Epidermal melanocyte (primary cell): ENCODE measurements at regions not wholly inside any gene's neighbourhood (a gene's known extent, or its start where the extent isn't known, plus 50 kb on each side); places are given as distances from the start of the nearest gene placed in this dataset.

Source experiments
- DNase-seq: peaks from one replicate; pipeline ENCODE4 v3.0.0; 2011; ENCODE audit warnings: low spot score; ENCODE audit not compliant: insufficient read length

GRCh38 chr7:15924910-15925309, 238.4 kb upstream of the MEOX2 start:
- DNase-seq, result no peak

GRCh38 chr7:15922002-15922401, 235.5 kb upstream of the MEOX2 start:
- DNase-seq, result no peak

- DNase-seq, result no peak
Measured at GRCh38 chr7:15921576-15921975, 235.1 kb upstream of the MEOX2 start.

GRCh38 chr7:15920953-15921352, 234.5 kb upstream of the MEOX2 start:
- DNase-seq, result no peak

- DNase-seq, result no peak
Measured at GRCh38 chr7:15916681-15917380, 230.3 kb upstream of the MEOX2 start.

- DNase-seq, result no peak
Measured at GRCh38 chr7:15915686-15916293, 229.3 kb upstream of the MEOX2 start.

- no peak for DNase-seq
Measured at GRCh38 chr7:15914611-15915010, 228.1 kb upstream of the MEOX2 start.

- DNase-seq, result no peak
Measured at GRCh38 chr7:15906436-15906835, 220.0 kb upstream of the MEOX2 start.

GRCh38 chr7:15905251-15906040, 219.0 kb upstream of the MEOX2 start:
- no peak for DNase-seq

- no peak for DNase-seq
Measured at GRCh38 chr7:15891151-15891881, 204.8 kb upstream of the MEOX2 start.

GRCh38 chr7:15889507-15889906, 203.0 kb upstream of the MEOX2 start:
- DNase-seq, result no peak

GRCh38 chr7:15888090-15888489, 201.6 kb upstream of the MEOX2 start:
- no peak for DNase-seq

- DNase-seq, result no peak
Measured at GRCh38 chr7:15886626-15887025, 200.1 kb upstream of the MEOX2 start.

GRCh38 chr7:15885678-15886077, 199.2 kb upstream of the MEOX2 start:
- DNase-seq, result no peak

GRCh38 chr7:15874774-15875173, 188.3 kb upstream of the MEOX2 start:
- no peak for DNase-seq

GRCh38 chr7:15870347-15870746, 183.9 kb upstream of the MEOX2 start:
- no peak for DNase-seq

GRCh38 chr7:15867441-15867840, 181.0 kb upstream of the MEOX2 start:
- no peak for DNase-seq

- no peak for DNase-seq
Measured at GRCh38 chr7:15866753-15867152, 180.3 kb upstream of the MEOX2 start.

- no peak for DNase-seq
Measured at GRCh38 chr7:15864626-15864991, 178.1 kb upstream of the MEOX2 start.

GRCh38 chr7:15863951-15864625, 177.6 kb upstream of the MEOX2 start:
- no peak for DNase-seq

GRCh38 chr7:15862781-15863165, 176.3 kb upstream of the MEOX2 start:
- no peak for DNase-seq
